ENCODE measurements at regions not wholly inside any gene's neighbourhood (a gene's known extent, or its start where the extent isn't known, plus 50 kb on each side); places are given as distances from the start of the nearest gene placed in this dataset.

GRCh38 chr14:98955036-98955740, 316.8 kb downstream of the BCL11B start (continued):
- TF ChIP-seq, protein P1, sequence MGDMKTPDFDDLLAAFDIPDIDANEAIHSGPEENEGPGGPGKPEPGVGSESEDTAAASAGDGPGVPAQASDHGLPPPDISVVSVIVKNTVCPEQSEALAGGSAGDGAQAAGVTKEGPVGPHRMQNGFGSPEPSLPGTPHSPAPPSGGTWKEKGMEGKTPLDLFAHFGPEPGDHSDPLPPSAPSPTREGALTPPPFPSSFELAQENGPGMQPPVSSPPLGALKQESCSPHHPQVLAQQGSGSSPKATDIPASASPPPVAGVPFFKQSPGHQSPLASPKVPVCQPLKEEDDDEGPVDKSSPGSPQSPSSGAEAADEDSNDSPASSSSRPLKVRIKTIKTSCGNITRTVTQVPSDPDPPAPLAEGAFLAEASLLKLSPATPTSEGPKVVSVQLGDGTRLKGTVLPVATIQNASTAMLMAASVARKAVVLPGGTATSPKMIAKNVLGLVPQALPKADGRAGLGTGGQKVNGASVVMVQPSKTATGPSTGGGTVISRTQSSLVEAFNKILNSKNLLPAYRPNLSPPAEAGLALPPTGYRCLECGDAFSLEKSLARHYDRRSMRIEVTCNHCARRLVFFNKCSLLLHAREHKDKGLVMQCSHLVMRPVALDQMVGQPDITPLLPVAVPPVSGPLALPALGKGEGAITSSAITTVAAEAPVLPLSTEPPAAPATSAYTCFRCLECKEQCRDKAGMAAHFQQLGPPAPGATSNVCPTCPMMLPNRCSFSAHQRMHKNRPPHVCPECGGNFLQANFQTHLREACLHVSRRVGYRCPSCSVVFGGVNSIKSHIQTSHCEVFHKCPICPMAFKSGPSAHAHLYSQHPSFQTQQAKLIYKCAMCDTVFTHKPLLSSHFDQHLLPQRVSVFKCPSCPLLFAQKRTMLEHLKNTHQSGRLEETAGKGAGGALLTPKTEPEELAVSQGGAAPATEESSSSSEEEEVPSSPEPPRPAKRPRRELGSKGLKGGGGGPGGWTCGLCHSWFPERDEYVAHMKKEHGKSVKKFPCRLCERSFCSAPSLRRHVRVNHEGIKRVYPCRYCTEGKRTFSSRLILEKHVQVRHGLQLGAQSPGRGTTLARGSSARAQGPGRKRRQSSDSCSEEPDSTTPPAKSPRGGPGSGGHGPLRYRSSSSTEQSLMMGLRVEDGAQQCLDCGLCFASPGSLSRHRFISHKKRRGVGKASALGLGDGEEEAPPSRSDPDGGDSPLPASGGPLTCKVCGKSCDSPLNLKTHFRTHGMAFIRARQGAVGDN (CRISPR knock-in tag; IDR thresholded peaks at IDR 0.05): no peak
- no peak for TF ChIP-seq KAT2B (IDR thresholded peaks at IDR 0.05; ENCODE audit: borderline replicate concordance, low read depth, low read length)

DNA sequence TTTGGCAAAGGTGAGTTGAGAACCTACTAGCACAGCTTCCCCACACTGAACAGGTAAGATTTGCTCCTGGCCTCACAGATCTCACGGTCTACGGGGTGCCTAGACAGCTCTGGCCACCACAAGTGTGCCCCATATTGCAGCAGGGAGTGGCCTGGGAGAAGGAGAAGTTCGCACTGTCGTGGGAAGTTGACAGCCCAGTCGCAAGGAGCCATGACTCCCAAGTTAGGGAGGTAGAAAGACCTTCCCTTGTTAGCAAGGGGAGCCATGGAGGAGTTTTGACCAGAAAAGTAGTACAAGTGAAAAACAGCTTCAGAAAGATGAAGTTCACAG, 316.3 kb downstream of the BCL11B start:
- Histone ChIP-seq H3K4me3 (replicated peaks in 1 of 3; ENCODE audit: insufficient read depth in 1 of 3, low read depth in 2 of 3, low read length in 3 of 3) (no peak overlapping the region), H2AFZ (ENCODE audit: low read length) (no peak overlapping the region), H3K9ac (ENCODE audit: insufficient read depth, low read depth, low read length) (no peak overlapping the region), H3K4me1 (ENCODE audit: insufficient read depth, low read length) (no peaks in the 10 kb centered on the region), H3K79me2 (ENCODE audit: insufficient read depth, low read length) (no peaks in the 10 kb centered on the region), H3K27me3 (ENCODE audit: control insufficient read depth in 1 of 2, insufficient read depth in 2 of 2, low read length in 2 of 2) (peaks cover 0 to 20% of the 10 kb centered on the region in 2 experiments; a peak in 2 of 5 replicates), H3K27ac (ENCODE audit: extremely low read length, insufficient read depth, low read length) (no peak overlapping the region), H3K36me3 (replicated peaks in 1 of 2; ENCODE audit: control insufficient read depth in 1 of 2, insufficient read depth in 2 of 2, low read length in 2 of 2) (no peaks in the 10 kb centered on the region), H4K20me1 (ENCODE audit: insufficient read depth, low read length) (no peaks in the 10 kb centered on the region), H3K9me3 (ENCODE audit: low read length) (no peaks in the 10 kb centered on the region), H3K4me2 (ENCODE audit: low read depth, low read length) (no peak overlapping the region)
- DNase-seq (ENCODE audit: low spot score) (no peak), ATAC-seq (no peak), FAIRE-seq (no peak)
- POLR2A ChIA-PET: no interaction called here
- WGBS (ENCODE audit: low lambda C conversion rate): 3% methylated on average over 3 of the region's 5 CpGs
- intact Hi-C loops (cut with micrococcal nuclease; ENCODE audit: unreplicated experiment): no loop called here
- in situ Hi-C loops (cut with HindIII; ENCODE audit: extremely low pct_ligation_motif_present, low pct_unique_long_range_greater_than_20kb): no loop called here
- no TSS peak for BruUV-seq (replicated peaks)
- CTCF ChIA-PET (ENCODE audit: low intra/inter-chr PET ratio, low total read pairs): no interaction called here
- TF ChIP-seq, protein P2, sequence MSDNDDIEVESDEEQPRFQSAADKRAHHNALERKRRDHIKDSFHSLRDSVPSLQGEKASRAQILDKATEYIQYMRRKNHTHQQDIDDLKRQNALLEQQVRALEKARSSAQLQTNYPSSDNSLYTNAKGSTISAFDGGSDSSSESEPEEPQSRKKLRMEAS (IDR thresholded peaks at IDR 0.05): no peak
- TF ChIP-seq AGO1 (IDR thresholded peaks at IDR 0.05; ENCODE audit: low read depth, low read length, poor library complexity, severe bottlenecking) (no peak), TAF15 (IDR thresholded peaks at IDR 0.05; ENCODE audit: low read depth, low read length, poor library complexity, severe bottlenecking) (no peak), IKZF4 (CRISPR knock-in tag; IDR thresholded peaks at IDR 0.05; ENCODE audit: borderline replicate concordance, low read depth, not compliant biosample characterization) (no peak), ZMYM4 (CRISPR knock-in tag; IDR thresholded peaks at IDR 0.05) (no peak)

Measured in HepG2 (cell line).